Fibroblast of mammary gland (primary cell): ENCODE measurements at regions not wholly inside any gene's neighbourhood (a gene's known extent, or its start where the extent isn't known, plus 50 kb on each side); places are given as distances from the start of the nearest gene placed in this dataset.

Experiments
- DNase-seq: peaks from one replicate; pipeline ENCODE4 v3.0.0-alpha.2; 2010; ENCODE audit warnings: low read depth
- H3K4me3 ChIP-seq: 2 replicates; pipeline ENCODE4 v1.5.1; 2011; ENCODE audit warnings: low read depth, mild to moderate bottlenecking, low read length, moderate library complexity; ENCODE audit not compliant: control insufficient read depth
- CTCF ChIP-seq: conservative IDR thresholded peaks from 2 replicates; pipeline ENCODE4 v1.5.1; 2011; ENCODE audit warnings: low read depth, low read length, inconsistent platforms; ENCODE audit not compliant: control insufficient read depth, insufficient read depth

- no peak for TF ChIP-seq CTCF
- H3K4me3 ChIP-seq, result no peak overlapping the region
- no peak for DNase-seq
Observed at GRCh38 chr19:27844261-27844660, 1368.7 kb downstream of the UQCRFS1 start.

GRCh38 chr19:27843861-27844260, 1369.1 kb downstream of the UQCRFS1 start:
- DNase-seq, result no peak
- H3K4me3 ChIP-seq, result no peak overlapping the region
- no peak for TF ChIP-seq CTCF

- H3K4me3 ChIP-seq, result no peak overlapping the region
- TF ChIP-seq CTCF, result no peak
- peak; percentile 1 for DNase-seq
Observed at GRCh38 chr19:27833031-27833430, 1379.9 kb downstream of the UQCRFS1 start.

GRCh38 chr19:27828829-27829228, 1384.1 kb downstream of the UQCRFS1 start:
- no peak for DNase-seq
- no peak for TF ChIP-seq CTCF
- H3K4me3 ChIP-seq, result no peak overlapping the region

GRCh38 chr19:27824108-27824507, 1388.8 kb downstream of the UQCRFS1 start:
- no peak for TF ChIP-seq CTCF
- DNase-seq, result peak; percentile 23
- no peak overlapping the region for H3K4me3 ChIP-seq

- peak; percentile 11 for DNase-seq
- H3K4me3 ChIP-seq, result no peak overlapping the region
Observed at GRCh38 chr19:27822336-27822735, 1390.6 kb downstream of the UQCRFS1 start.

More at GRCh38 chr19:27822336-27822735, 1390.6 kb downstream of the UQCRFS1 start:
- no peak for TF ChIP-seq CTCF
